Mesendoderm (in vitro differentiated cells): ENCODE measurements at regions not wholly inside any gene's neighbourhood (a gene's known extent, or its start where the extent isn't known, plus 50 kb on each side); places are given as distances from the start of the nearest gene placed in this dataset.

ENCODE experiments used
- DNase-seq: peaks from one replicate; pipeline ENCODE4 v3.0.0; 2013
- H2AK5ac ChIP-seq: 2 replicates; pipeline ENCODE4 v1.6.1; 2013; ENCODE audit warnings: low read length, inconsistent platforms
- H2BK120ac ChIP-seq: 2 replicates; pipeline ENCODE4 v1.6.1; 2013; ENCODE audit warnings: low read depth, mild to moderate bottlenecking, low read length, moderate library complexity, mixed read lengths
- H2BK15ac ChIP-seq: replicated peaks from 2 replicates; pipeline ENCODE4 v1.6.1; 2013; ENCODE audit warnings: low read depth, mild to moderate bottlenecking, moderate library complexity
- H2BK5ac ChIP-seq: 2 replicates; pipeline ENCODE4 v1.6.1; 2013; ENCODE audit warnings: low read length, inconsistent platforms
- H3K18ac ChIP-seq: 2 replicates; pipeline ENCODE4 v1.6.1; 2013; ENCODE audit warnings: mild to moderate bottlenecking, low read length, mixed read lengths
- H3K23ac ChIP-seq: one replicate; pipeline ENCODE4 v1.6.1; 2013; ENCODE audit warnings: low read length
- H3K27ac ChIP-seq: 2 replicates; pipeline ENCODE4 v1.5.1; 2013; ENCODE audit warnings: low read depth, mild to moderate bottlenecking, inconsistent platforms, low read length, moderate library complexity
- H3K27me3 ChIP-seq: 2 replicates; pipeline ENCODE4 v1.6.1; 2013; ENCODE audit warnings: low read length, control low read depth, mild to moderate bottlenecking, inconsistent platforms; ENCODE audit not compliant: insufficient read depth, poor library complexity
- H3K36me3 ChIP-seq: 2 replicates; pipeline ENCODE4 v1.6.1; 2013; ENCODE audit warnings: low read length, inconsistent platforms; ENCODE audit not compliant: control insufficient read depth, insufficient read depth
- H3K4ac ChIP-seq: one replicate; pipeline ENCODE4 v1.6.1; 2013; ENCODE audit warnings: low read depth, mild to moderate bottlenecking, low read length, moderate library complexity
- H3K4me1 ChIP-seq: 2 replicates; pipeline ENCODE4 v1.6.1; 2013; ENCODE audit warnings: low read depth, low read length, inconsistent platforms; ENCODE audit not compliant: control insufficient read depth
- H3K4me2 ChIP-seq: 2 replicates; pipeline ENCODE4 v1.6.1; 2013; ENCODE audit warnings: low read length
- H3K4me3 ChIP-seq: 2 replicates; pipeline ENCODE4 v1.5.1; 2013; ENCODE audit warnings: mild to moderate bottlenecking, low read length
- H3K56ac ChIP-seq: one replicate; pipeline ENCODE4 v1.6.1; 2013; ENCODE audit warnings: low read length
- H3K79me1 ChIP-seq: 2 replicates; pipeline ENCODE4 v1.6.1; 2013; ENCODE audit warnings: low read length, inconsistent platforms
- H3K79me2 ChIP-seq: 2 replicates; pipeline ENCODE4 v1.6.1; 2013; ENCODE audit warnings: mild to moderate bottlenecking, low read length; ENCODE audit not compliant: control insufficient read depth, insufficient read depth
- H3K9ac ChIP-seq: 2 replicates; pipeline ENCODE4 v1.6.1; 2013; ENCODE audit warnings: low read length, inconsistent platforms
- H4K5ac ChIP-seq: one replicate; pipeline ENCODE4 v1.6.1; 2013; ENCODE audit warnings: low read length
- H4K8ac ChIP-seq: one replicate; pipeline ENCODE4 v1.6.1; 2013; ENCODE audit warnings: low read depth, mild to moderate bottlenecking, control low read depth, low read length, moderate library complexity
- WGBS: extraction: QIAGEN DNeasy Blood & Tissue Kit; methylation state at CpG from one replicate; pipeline ENCODE4 v1.1.7; 2013; ENCODE audit warnings: low lambda C conversion rate, missing lambda C conversion rate; ENCODE audit not compliant: insufficient coverage; ENCODE audit errors: extremely low coverage; 5-methylcytosine and 5-hydroxymethylcytosine counted together

GRCh38 chr21:22609802-22610201 is 1611.6 kb downstream of the NCAM2 start:
- H2BK120ac ChIP-seq, result no peak overlapping the region
- no peak overlapping the region for H4K8ac ChIP-seq
- no peak overlapping the region for H2BK5ac ChIP-seq
- H4K5ac ChIP-seq, result no peak overlapping the region
- no peak overlapping the region for H2AK5ac ChIP-seq
- WGBS, result 100% methylated on average over 2 of the region's 3 CpGs
- no peaks in the 10 kb centered on the region for H3K27me3 ChIP-seq
- H3K9ac ChIP-seq, result no peak overlapping the region
- no peak overlapping the region for H3K18ac ChIP-seq
- H3K4me3 ChIP-seq, result no peak overlapping the region
- no peak for DNase-seq
- no peaks in the 10 kb centered on the region for H3K79me1 ChIP-seq
- no peak overlapping the region for H2BK15ac ChIP-seq
- H3K79me2 ChIP-seq, result no peaks in the 10 kb centered on the region
- H3K4ac ChIP-seq, result no peak overlapping the region
- no peak overlapping the region for H3K56ac ChIP-seq
- no peak overlapping the region for H3K23ac ChIP-seq
- H3K36me3 ChIP-seq, result no peaks in the 10 kb centered on the region
- no peaks in the 10 kb centered on the region for H3K4me1 ChIP-seq
- H3K27ac ChIP-seq, result no peak overlapping the region
- no peak overlapping the region for H3K4me2 ChIP-seq

GRCh38 chr21:22627911-22628310 is 1629.7 kb downstream of the NCAM2 start:
- Histone ChIP-seq H2BK120ac (no peak overlapping the region), H3K4ac (no peak overlapping the region), H4K8ac (no peak overlapping the region), H3K79me2 (no peaks in the 10 kb centered on the region), H3K27me3 (no peaks in the 10 kb centered on the region), H2BK15ac (no peak overlapping the region), H3K4me2 (no peak overlapping the region), H2AK5ac (no peak overlapping the region), H3K27ac (no peak overlapping the region), H3K4me3 (no peak overlapping the region), H3K36me3 (no peaks in the 10 kb centered on the region), H3K23ac (no peak overlapping the region), H3K4me1 (no peaks in the 10 kb centered on the region), H3K56ac (no peak overlapping the region), H3K79me1 (no peaks in the 10 kb centered on the region), H3K9ac (no peak overlapping the region), H4K5ac (no peak overlapping the region), H2BK5ac (no peak overlapping the region), H3K18ac (no peak overlapping the region)
- WGBS, result no CpG with 5 or more reads among the region's 1 CpG
- no peak for DNase-seq

GRCh38 chr21:22630953-22631465 is 1632.8 kb downstream of the NCAM2 start:
- Histone ChIP-seq H3K56ac (no peak overlapping the region), H4K5ac (no peak overlapping the region), H3K18ac (no peak overlapping the region), H3K27me3 (no peaks in the 10 kb centered on the region), H3K9ac (no peak overlapping the region), H3K4me1 (no peaks in the 10 kb centered on the region), H2BK15ac (no peak overlapping the region), H4K8ac (no peak overlapping the region), H2BK5ac (no peak overlapping the region), H3K4me2 (no peak overlapping the region), H3K4ac (no peak overlapping the region), H3K23ac (no peak overlapping the region), H3K36me3 (no peaks in the 10 kb centered on the region), H2BK120ac (no peak overlapping the region), H3K4me3 (no peak overlapping the region), H3K27ac (no peak overlapping the region), H3K79me2 (no peaks in the 10 kb centered on the region), H2AK5ac (no peak overlapping the region), H3K79me1 (no peaks in the 10 kb centered on the region)
- no peak for DNase-seq
- WGBS, result no CpG with 5 or more reads among the region's 3 CpGs

- Histone ChIP-seq H2AK5ac (no peak overlapping the region), H3K9ac (no peak overlapping the region), H3K4me3 (no peak overlapping the region), H3K27me3 (no peaks in the 10 kb centered on the region), H3K23ac (no peak overlapping the region), H3K79me2 (no peaks in the 10 kb centered on the region), H3K4me2 (no peak overlapping the region), H3K79me1 (no peaks in the 10 kb centered on the region), H3K36me3 (no peaks in the 10 kb centered on the region), H2BK5ac (no peak overlapping the region), H4K5ac (no peak overlapping the region), H2BK15ac (no peak overlapping the region), H3K18ac (no peak overlapping the region), H3K27ac (no peak overlapping the region), H3K56ac (no peak overlapping the region), H2BK120ac (no peak overlapping the region), H3K4me1 (no peaks in the 10 kb centered on the region), H3K4ac (no peak overlapping the region), H4K8ac (no peak overlapping the region)
- no CpG with 5 or more reads among the region's 1 CpG for WGBS
- DNase-seq, result no peak
Observed at GRCh38 chr21:22632176-22632575, 1634.0 kb downstream of the NCAM2 start.

GRCh38 chr21:22649246-22649645 is 1651.0 kb downstream of the NCAM2 start:
- Histone ChIP-seq H4K5ac (no peak overlapping the region), H3K9ac (no peak overlapping the region), H3K18ac (no peak overlapping the region), H3K4me1 (no peaks in the 10 kb centered on the region), H2AK5ac (no peak overlapping the region), H3K79me2 (no peaks in the 10 kb centered on the region), H3K27me3 (no peaks in the 10 kb centered on the region), H2BK5ac (no peak overlapping the region), H3K79me1 (no peaks in the 10 kb centered on the region), H2BK120ac (no peak overlapping the region), H3K27ac (no peak overlapping the region), H3K4me2 (no peak overlapping the region), H3K4me3 (no peak overlapping the region), H3K56ac (no peak overlapping the region), H3K23ac (no peak overlapping the region), H3K36me3 (no peaks in the 10 kb centered on the region), H4K8ac (no peak overlapping the region), H2BK15ac (no peak overlapping the region), H3K4ac (no peak overlapping the region)
- WGBS, result no CpG with 5 or more reads among the region's 3 CpGs
- DNase-seq, result no peak

- Histone ChIP-seq H4K8ac (no peak overlapping the region), H2BK120ac (no peak overlapping the region), H3K18ac (no peak overlapping the region), H3K4me3 (no peak overlapping the region), H3K4me2 (no peak overlapping the region), H3K56ac (no peak overlapping the region), H3K23ac (no peak overlapping the region), H2BK5ac (no peak overlapping the region), H3K79me1 (no peaks in the 10 kb centered on the region), H3K4ac (no peak overlapping the region), H3K79me2 (no peaks in the 10 kb centered on the region), H2AK5ac (no peak overlapping the region), H3K27me3 (no peaks in the 10 kb centered on the region), H3K36me3 (no peaks in the 10 kb centered on the region), H2BK15ac (no peak overlapping the region), H3K4me1 (no peaks in the 10 kb centered on the region), H3K9ac (no peak overlapping the region), H4K5ac (no peak overlapping the region), H3K27ac (no peak overlapping the region)
- no CpG with 5 or more reads among the region's 1 CpG for WGBS
- no peak for DNase-seq
Observed at GRCh38 chr21:22650226-22650625, 1652.0 kb downstream of the NCAM2 start.
